ENCODE measurements at regions not wholly inside any gene's neighbourhood (a gene's known extent, or its start where the extent isn't known, plus 50 kb on each side); places are given as distances from the start of the nearest gene placed in this dataset.

DNA sequence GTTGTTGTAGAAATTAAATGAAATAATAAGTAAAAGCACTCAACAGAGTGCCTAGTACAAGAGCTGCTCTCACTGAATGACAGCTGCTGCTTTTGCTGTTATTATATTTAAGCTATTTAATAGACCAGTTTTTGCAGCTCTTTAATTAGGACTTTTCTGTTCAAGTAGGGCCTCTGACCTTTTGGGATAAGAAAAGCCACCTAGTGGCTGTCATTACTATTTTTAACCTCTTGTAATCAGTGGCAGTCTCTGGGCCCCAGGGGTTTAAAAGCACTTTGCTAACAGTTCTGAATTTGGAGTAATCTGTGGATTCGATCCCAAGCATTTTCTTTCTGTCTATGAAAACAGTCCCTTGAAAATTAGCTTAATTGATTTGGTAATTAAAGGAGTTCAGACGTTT, 121.1 kb downstream of the NUDT12 start:
- TF ChIP-seq POLR2A (IDR thresholded peaks at IDR 0.05): no peak
- TF ChIP-seq, protein P1, sequence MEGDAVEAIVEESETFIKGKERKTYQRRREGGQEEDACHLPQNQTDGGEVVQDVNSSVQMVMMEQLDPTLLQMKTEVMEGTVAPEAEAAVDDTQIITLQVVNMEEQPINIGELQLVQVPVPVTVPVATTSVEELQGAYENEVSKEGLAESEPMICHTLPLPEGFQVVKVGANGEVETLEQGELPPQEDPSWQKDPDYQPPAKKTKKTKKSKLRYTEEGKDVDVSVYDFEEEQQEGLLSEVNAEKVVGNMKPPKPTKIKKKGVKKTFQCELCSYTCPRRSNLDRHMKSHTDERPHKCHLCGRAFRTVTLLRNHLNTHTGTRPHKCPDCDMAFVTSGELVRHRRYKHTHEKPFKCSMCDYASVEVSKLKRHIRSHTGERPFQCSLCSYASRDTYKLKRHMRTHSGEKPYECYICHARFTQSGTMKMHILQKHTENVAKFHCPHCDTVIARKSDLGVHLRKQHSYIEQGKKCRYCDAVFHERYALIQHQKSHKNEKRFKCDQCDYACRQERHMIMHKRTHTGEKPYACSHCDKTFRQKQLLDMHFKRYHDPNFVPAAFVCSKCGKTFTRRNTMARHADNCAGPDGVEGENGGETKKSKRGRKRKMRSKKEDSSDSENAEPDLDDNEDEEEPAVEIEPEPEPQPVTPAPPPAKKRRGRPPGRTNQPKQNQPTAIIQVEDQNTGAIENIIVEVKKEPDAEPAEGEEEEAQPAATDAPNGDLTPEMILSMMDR (IDR thresholded peaks at IDR 0.05): peak in 1 of 7 experiments; percentile 3
